DND-41 (cell line): ENCODE measurements at regions not wholly inside any gene's neighbourhood (a gene's known extent, or its start where the extent isn't known, plus 50 kb on each side); places are given as distances from the start of the nearest gene placed in this dataset.

Experiments
- CTCF ChIP-seq: IDR thresholded peaks from 2 replicates; pipeline ENCODE4 v1.5.1; 2012; ENCODE audit warnings: borderline replicate concordance, low read length, moderate library complexity, mild to moderate bottlenecking; ENCODE audit not compliant: poor library complexity, severe bottlenecking; ENCODE audit errors: extremely low read depth
- EZH2 ChIP-seq: IDR thresholded peaks from 3 replicates; pipeline ENCODE4 v1.6.1; 2012; ENCODE audit warnings: borderline replicate concordance, low read depth, mild to moderate bottlenecking, moderate library complexity, low read length, inconsistent platforms; ENCODE audit not compliant: severe bottlenecking

GRCh38 chr4:28251831-28252230 lies 1391.2 kb downstream of the STIM2 start:
- no peak for TF ChIP-seq CTCF
- no peak for TF ChIP-seq EZH2
